Keratinocyte (primary cell): ENCODE measurements at regions not wholly inside any gene's neighbourhood (a gene's known extent, or its start where the extent isn't known, plus 50 kb on each side); places are given as distances from the start of the nearest gene placed in this dataset.

ENCODE experiments used
- EZH2 ChIP-seq: IDR thresholded peaks from one replicate; pipeline ENCODE4 v1.6.1; 2012; ENCODE audit warnings: inconsistent platforms, mild to moderate bottlenecking, low read length, moderate library complexity
- TF ChIP-seq, protein P1 (sequence below), 3 experiments: IDR thresholded peaks in 1 of 3; conservative IDR thresholded peaks in 1 of 3; optimal IDR thresholded peaks in 1 of 3; 2 replicates in 2 of 3; 3 replicates in 1 of 3; pipeline versions ENCODE3 to v1.5.1; 2011; ENCODE audit warnings: low read length in 3 of 3, mild to moderate bottlenecking in 3 of 3, moderate library complexity in 2 of 3, control low read depth in 1 of 3, inconsistent platforms in 1 of 3; ENCODE audit not compliant: insufficient read depth in 2 of 3; ENCODE audit errors: extremely low read depth in 1 of 3

DNA sequence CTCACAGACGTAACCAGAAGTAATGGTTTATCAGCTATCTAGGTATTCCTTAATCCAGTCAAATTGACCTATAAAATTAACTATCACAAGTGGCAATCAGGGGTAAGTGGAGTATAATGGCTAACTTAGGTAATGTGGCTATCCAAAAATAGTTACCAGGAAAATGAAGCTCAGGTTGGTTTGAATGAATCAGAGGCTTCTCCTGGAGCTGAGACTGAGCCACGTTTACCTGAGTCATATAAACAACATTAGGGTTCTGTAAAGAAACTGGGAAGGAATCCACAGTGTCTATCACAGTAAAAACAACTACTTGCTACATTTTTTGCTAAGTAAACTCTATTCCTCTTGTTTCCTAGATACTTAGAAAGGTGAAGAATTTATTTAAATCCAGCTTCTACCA, 236.0 kb upstream of the SPHKAP start:
- TF ChIP-seq EZH2 = no peak
- TF ChIP-seq, protein P1, sequence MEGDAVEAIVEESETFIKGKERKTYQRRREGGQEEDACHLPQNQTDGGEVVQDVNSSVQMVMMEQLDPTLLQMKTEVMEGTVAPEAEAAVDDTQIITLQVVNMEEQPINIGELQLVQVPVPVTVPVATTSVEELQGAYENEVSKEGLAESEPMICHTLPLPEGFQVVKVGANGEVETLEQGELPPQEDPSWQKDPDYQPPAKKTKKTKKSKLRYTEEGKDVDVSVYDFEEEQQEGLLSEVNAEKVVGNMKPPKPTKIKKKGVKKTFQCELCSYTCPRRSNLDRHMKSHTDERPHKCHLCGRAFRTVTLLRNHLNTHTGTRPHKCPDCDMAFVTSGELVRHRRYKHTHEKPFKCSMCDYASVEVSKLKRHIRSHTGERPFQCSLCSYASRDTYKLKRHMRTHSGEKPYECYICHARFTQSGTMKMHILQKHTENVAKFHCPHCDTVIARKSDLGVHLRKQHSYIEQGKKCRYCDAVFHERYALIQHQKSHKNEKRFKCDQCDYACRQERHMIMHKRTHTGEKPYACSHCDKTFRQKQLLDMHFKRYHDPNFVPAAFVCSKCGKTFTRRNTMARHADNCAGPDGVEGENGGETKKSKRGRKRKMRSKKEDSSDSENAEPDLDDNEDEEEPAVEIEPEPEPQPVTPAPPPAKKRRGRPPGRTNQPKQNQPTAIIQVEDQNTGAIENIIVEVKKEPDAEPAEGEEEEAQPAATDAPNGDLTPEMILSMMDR (optimal IDR thresholded peaks at IDR 0.05 in 1 of 3, IDR thresholded peaks at IDR 0.05 in 1 of 3, conservative IDR thresholded peaks at IDR 0.05 in 1 of 3; ENCODE audit: extremely low read depth in 1 of 3, insufficient read depth in 2 of 3, low read length in 3 of 3) = no peak
